Left ventricle myocardium inferior (tissue), 1 donor: ENCODE measurements at regions not wholly inside any gene's neighbourhood (a gene's known extent, or its start where the extent isn't known, plus 50 kb on each side); places are given as distances from the start of the nearest gene placed in this dataset.

ENCODE experiments used
- DNase-seq: peaks from one replicate; pipeline ENCODE4 v3.0.0-alpha.2; 2020
- H3K27ac ChIP-seq: fragments of 200-600 bp; replicated peaks from 2 replicates; pipeline ENCODE4 v1.8.0; 2021
- H3K27me3 ChIP-seq: fragments of 200-600 bp; 2 replicates; pipeline ENCODE4 v1.8.0; 2021; ENCODE audit warnings: low read depth
- H3K36me3 ChIP-seq: fragments of 200-600 bp; 2 replicates; pipeline ENCODE4 v1.8.0; 2021
- H3K4me1 ChIP-seq: fragments of 200-600 bp; 2 replicates; pipeline ENCODE4 v1.8.0; 2021
- H3K4me3 ChIP-seq: fragments of 200-600 bp; 2 replicates; pipeline ENCODE4 v1.8.0; 2021; ENCODE audit warnings: mild to moderate bottlenecking, moderate library complexity
- H3K9me3 ChIP-seq: fragments of 200-600 bp; replicated peaks from 2 replicates; pipeline ENCODE4 v1.8.0; 2021
- intact Hi-C: fragments of 100-400 bp; cut with micrococcal nuclease; formaldehyde crosslinking; loops from one replicate; pipeline ENCODE4 v1.11.0; 2022
- TF ChIP-seq, protein P1 (sequence below): fragments of 200-600 bp; IDR thresholded peaks from 2 replicates; pipeline ENCODE4 v1.8.0; 2021; ENCODE audit warnings: antibody characterized with exemption, mild to moderate bottlenecking, borderline replicate concordance
- donor health status: DM: no; HTN: yes; CAD: no; lungs with severe emphysema.

DNA sequence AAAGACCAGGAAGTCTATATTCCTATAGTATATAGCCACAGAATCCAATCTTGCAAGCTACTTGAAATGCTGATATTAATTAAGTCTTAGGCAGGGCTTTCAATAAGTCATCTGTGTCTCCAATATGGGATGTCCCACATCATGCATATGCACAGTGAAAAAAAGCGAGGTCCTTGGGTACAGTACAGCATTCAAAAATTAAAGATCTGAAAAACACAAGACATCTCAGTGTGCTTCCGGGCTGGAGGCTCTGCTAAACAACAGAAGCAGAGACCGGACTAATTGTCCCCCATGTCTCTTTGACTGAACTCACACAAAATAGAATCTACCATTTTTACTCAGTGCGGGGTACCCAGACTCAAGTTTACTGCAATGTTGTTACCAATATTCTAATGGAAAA is 156.0 kb downstream of the DAD1 start:
- no peaks in the 10 kb centered on the region for H3K36me3 ChIP-seq
- no peak overlapping the region for H3K4me3 ChIP-seq
- H3K27me3 ChIP-seq = no peaks in the 10 kb centered on the region
- TF ChIP-seq, protein P1, sequence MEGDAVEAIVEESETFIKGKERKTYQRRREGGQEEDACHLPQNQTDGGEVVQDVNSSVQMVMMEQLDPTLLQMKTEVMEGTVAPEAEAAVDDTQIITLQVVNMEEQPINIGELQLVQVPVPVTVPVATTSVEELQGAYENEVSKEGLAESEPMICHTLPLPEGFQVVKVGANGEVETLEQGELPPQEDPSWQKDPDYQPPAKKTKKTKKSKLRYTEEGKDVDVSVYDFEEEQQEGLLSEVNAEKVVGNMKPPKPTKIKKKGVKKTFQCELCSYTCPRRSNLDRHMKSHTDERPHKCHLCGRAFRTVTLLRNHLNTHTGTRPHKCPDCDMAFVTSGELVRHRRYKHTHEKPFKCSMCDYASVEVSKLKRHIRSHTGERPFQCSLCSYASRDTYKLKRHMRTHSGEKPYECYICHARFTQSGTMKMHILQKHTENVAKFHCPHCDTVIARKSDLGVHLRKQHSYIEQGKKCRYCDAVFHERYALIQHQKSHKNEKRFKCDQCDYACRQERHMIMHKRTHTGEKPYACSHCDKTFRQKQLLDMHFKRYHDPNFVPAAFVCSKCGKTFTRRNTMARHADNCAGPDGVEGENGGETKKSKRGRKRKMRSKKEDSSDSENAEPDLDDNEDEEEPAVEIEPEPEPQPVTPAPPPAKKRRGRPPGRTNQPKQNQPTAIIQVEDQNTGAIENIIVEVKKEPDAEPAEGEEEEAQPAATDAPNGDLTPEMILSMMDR = no peak
- DNase-seq = no peak
- no peak overlapping the region for H3K27ac ChIP-seq
- H3K4me1 ChIP-seq = peaks cover 33% of the 10 kb centered on the region
- intact Hi-C loops = no loop called here
- no peaks in the 10 kb centered on the region for H3K9me3 ChIP-seq

DNA sequence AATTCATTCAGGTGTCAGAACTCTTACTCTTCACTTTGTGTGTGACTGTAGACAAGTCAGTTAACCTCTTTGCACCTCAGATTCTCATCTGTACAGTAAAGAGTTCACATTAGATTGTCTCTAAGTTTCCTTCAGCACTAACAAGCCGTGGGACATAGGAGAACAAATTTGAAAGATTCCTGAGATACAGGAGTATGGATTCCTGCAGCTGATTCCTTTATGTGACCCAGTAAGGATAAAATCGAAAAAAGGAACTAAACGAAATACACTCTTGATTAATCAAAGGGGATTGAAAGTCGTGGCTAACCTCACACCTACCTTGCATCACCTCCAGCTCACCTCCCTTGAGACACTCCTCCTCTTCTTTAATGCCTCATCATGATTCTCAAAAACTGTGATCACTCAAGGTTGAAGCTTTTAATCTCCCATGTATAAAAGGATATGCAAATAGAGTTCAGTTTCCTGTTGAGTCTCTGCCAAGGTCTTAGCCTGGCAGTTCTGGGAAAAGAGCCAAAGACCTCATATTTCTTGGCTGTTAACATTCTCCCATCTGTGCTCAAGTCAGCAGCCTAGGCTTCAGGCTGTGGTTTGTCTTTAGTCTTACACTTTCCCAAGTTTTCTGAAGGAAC is 156.6 kb downstream of the DAD1 start:
- Histone ChIP-seq H3K36me3 (no peaks in the 10 kb centered on the region), H3K4me1 (peaks cover 39% of the 10 kb centered on the region), H3K27ac (no peak overlapping the region), H3K4me3 (no peak overlapping the region), H3K27me3 (no peaks in the 10 kb centered on the region), H3K9me3 (no peaks in the 10 kb centered on the region)
- intact Hi-C loops = no loop called here
- TF ChIP-seq, protein P1 = no peak
- DNase-seq = no peak

DNA sequence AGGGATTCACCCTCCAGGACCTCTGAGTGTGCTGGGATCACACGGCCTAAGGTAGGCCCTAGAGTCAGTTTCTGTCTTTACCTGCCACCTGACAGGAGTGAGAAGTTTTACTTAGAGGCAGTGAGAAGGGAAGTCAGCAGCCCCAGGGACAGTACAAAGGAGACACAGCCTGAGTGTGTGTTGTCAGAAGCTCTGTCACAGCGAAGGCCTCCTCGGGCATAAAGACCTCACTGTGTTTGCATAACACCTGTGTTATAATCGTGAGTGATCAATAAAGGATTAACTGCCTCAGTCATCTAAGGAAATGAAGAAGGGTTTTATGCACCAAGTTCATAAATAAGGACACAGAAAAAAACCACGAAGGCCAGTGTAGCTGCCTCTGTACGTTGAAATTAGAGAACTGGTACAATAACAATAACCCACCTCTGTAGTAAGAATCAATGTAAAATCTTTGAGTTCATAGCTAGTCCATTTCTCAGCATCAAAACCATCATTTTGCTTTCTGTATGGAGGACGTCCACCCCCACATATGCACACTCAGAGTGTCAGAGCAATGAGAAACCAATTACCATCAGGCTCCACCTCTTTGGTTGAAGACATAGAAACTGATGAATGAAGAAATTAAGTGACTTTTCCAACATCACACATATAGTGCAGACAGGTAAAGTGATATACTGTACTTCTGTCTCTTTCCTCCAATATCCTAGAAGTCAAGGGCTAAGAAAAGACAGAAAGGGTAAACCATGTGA is 159.3 kb downstream of the DAD1 start:
- Histone ChIP-seq H3K27me3 (no peaks in the 10 kb centered on the region), H3K4me3 (no peak overlapping the region), H3K27ac (no peak overlapping the region), H3K4me1 (peaks cover 43% of the 10 kb centered on the region), H3K9me3 (no peaks in the 10 kb centered on the region), H3K36me3 (no peaks in the 10 kb centered on the region)
- TF ChIP-seq, protein P1 = no peak
- intact Hi-C loops = no loop called here
- no peak for DNase-seq

- H3K4me3 ChIP-seq = no peak overlapping the region
- TF ChIP-seq, protein P1 = no peak
- H3K9me3 ChIP-seq = no peaks in the 10 kb centered on the region
- peaks cover 43% of the 10 kb centered on the region for H3K4me1 ChIP-seq
- H3K27ac ChIP-seq = no peak overlapping the region
- intact Hi-C loops = no loop called here
- no peaks in the 10 kb centered on the region for H3K36me3 ChIP-seq
- no peaks in the 10 kb centered on the region for H3K27me3 ChIP-seq
- DNase-seq = no peak
Measured at GRCh38 chr14:22428700-22429291, 160.2 kb downstream of the DAD1 start.

GRCh38 chr14:22427771-22428231 is 161.2 kb downstream of the DAD1 start:
- DNase-seq = peak; percentile 26
- Histone ChIP-seq H3K27me3 (no peaks in the 10 kb centered on the region), H3K4me1 (peaks cover 35% of the 10 kb centered on the region), H3K4me3 (no peak overlapping the region), H3K9me3 (no peaks in the 10 kb centered on the region), H3K36me3 (no peaks in the 10 kb centered on the region), H3K27ac (peak overlapping the region; percentile 46)
- TF ChIP-seq, protein P1 = no peak
- intact Hi-C loops = no loop called here
